Activated B cell treated with CpG ODN at 0.5 μM for 24 hours (primary cell): ENCODE measurements at regions not wholly inside any gene's neighbourhood (a gene's known extent, or its start where the extent isn't known, plus 50 kb on each side); places are given as distances from the start of the nearest gene placed in this dataset.
"Not testable (repeated sequence)": the region's sequence is repeated elsewhere in the genome, so short reads cannot be mapped to it uniquely, and the experiment has no call there.

Source experiments
- ATAC-seq: fragments of 200-7000 bp; cut with Tn5 transposase; one replicate; pipeline ENCODE4 v1.10.0; 2021; ENCODE audit warnings: low read depth, mild to moderate bottlenecking, moderate library complexity
- CTCF ChIA-PET: fragments of 350-600 bp; sonication (Branson Sonifier 250); formaldehyde crosslinking; loops from one replicate; lab custom pipeline; 2021; ENCODE audit warnings: antibody characterized with exemption; lab: Charles Lee
- POLR2A ChIA-PET: fragments of 350-600 bp; sonication (Branson Sonifier 250); formaldehyde crosslinking; loops from one replicate; lab custom pipeline; 2021; ENCODE audit warnings: antibody characterized with exemption; lab: Charles Lee
- DNase-seq: peaks from one replicate; pipeline ENCODE4 v3.0.0; 2022
- H3K27ac Mint-ChIP-seq: one replicate; pipeline ENCODE4 v1.8.0; 2020; ENCODE audit warnings: mixed read lengths
- H3K27me3 Mint-ChIP-seq: one replicate; pipeline ENCODE4 v1.8.0; 2021; ENCODE audit warnings: mixed read lengths
- H3K36me3 Mint-ChIP-seq: one replicate; pipeline ENCODE4 v1.8.0; 2021; ENCODE audit warnings: low read depth, mixed read lengths
- H3K4me1 Mint-ChIP-seq: one replicate; pipeline ENCODE4 v1.8.0; 2021; ENCODE audit warnings: mixed read lengths
- H3K4me3 Mint-ChIP-seq: one replicate; pipeline ENCODE4 v1.8.0; 2020; ENCODE audit warnings: mild to moderate bottlenecking, mixed read lengths
- H3K9me3 Mint-ChIP-seq: one replicate; pipeline ENCODE4 v1.8.0; 2020; ENCODE audit warnings: mixed read lengths
- CTCF ChIP-seq: fragments of 200-600 bp; IDR thresholded peaks from one replicate; pipeline ENCODE4 v1.8.0; 2022; ENCODE audit warnings: antibody characterized with exemption, mild to moderate bottlenecking
- intact Hi-C: fragments of 100-400 bp; cut with micrococcal nuclease; formaldehyde crosslinking; loops from one replicate; pipeline ENCODE4 v1.15.1; 2024

GRCh38 chrX:129361576-129361975, 161.7 kb downstream of the SMARCA1 start:
- Mint-ChIP-seq H3K9me3 (no peaks in the 10 kb centered on the region), H3K4me1 (no peaks in the 10 kb centered on the region), H3K27ac (no peak overlapping the region), H3K4me3 (no peak overlapping the region), H3K27me3 (no peaks in the 10 kb centered on the region), H3K36me3 (no peaks in the 10 kb centered on the region)
- DNase-seq (no peak), ATAC-seq (no peak)
- TF ChIP-seq CTCF, result no peak
- ChIA-PET POLR2A (no interaction called here), CTCF (no interaction called here)
- intact Hi-C loops, result no loop called here

DNA sequence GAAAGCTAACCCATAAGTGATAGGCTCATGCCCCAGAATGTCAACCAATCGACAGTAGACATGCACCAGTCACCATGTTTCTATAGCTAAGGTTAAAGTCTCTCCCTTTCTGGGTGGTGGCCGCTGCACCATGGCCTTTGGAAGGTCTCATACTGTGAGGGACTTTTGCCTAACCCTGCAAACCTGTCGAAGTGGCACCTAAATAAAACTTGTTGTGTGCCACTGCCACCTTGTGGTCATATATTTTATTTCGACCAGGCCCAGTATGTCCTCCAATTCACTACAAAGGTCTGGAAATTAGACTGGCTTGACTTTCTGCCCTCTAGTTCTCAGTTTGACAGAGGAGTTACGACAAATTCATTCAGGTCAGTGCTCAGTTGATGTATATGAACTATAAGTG, 163.1 kb downstream of the SMARCA1 start:
- intact Hi-C loops, result no loop called here
- no peaks in the 10 kb centered on the region for H3K4me1 Mint-ChIP-seq
- ChIA-PET POLR2A (no interaction called here), CTCF (no interaction called here)
- no peaks in the 10 kb centered on the region for H3K36me3 Mint-ChIP-seq
- H3K4me3 Mint-ChIP-seq, result no peak overlapping the region
- H3K27me3 Mint-ChIP-seq, result no peaks in the 10 kb centered on the region
- H3K9me3 Mint-ChIP-seq, result no peaks in the 10 kb centered on the region
- H3K27ac Mint-ChIP-seq, result no peak overlapping the region
- DNase-seq (no peak), ATAC-seq (no peak)
- TF ChIP-seq CTCF, result no peak

DNA sequence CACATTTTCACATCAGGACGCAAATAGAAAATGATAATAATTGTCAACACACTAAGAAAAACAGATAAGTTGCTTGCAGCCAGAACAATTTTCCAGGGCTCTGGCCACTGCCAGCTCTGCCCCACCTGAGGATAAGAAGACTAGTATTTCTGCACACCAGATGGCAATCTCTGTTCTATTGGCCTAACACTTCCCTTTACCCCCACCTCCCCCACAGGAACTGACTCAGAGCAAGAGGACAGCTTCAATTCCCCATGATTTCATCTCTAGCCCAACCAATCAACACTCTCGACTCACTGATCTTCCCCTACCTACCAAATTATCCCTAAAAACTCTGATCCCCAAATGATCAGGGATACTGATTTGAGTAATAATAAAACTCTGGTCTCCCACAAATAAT, 164.0 kb downstream of the SMARCA1 start:
- H3K36me3 Mint-ChIP-seq, result no peaks in the 10 kb centered on the region
- no peak for TF ChIP-seq CTCF
- ChIA-PET CTCF (no interaction called here), POLR2A (no interaction called here)
- H3K27ac Mint-ChIP-seq, result no peak overlapping the region
- H3K27me3 Mint-ChIP-seq, result no peaks in the 10 kb centered on the region
- H3K4me3 Mint-ChIP-seq, result no peak overlapping the region
- intact Hi-C loops, result no loop called here
- ATAC-seq (no peak), DNase-seq (no peak)
- no peaks in the 10 kb centered on the region for H3K4me1 Mint-ChIP-seq
- no peaks in the 10 kb centered on the region for H3K9me3 Mint-ChIP-seq

DNA sequence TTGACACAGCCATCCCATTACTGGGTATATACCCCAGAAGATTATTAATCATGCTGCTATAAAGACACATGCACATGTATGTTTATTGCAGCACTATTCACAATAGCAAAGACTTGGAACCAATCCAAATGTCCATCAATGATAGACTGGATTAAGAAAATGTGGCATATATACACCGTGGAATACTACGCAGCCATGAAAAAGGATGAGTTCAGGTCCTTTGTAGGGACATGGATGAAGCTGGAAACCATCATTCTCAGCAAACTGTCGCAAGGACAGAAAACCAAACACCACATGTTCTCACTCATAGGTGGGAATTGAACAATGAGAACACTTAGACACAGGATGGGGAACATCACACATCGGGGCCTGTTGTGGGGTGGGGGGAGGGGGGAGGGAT, 165.9 kb downstream of the SMARCA1 start:
- H3K36me3 Mint-ChIP-seq, ATAC-seq, POLR2A ChIA-PET, CTCF ChIA-PET, H3K4me3 Mint-ChIP-seq, DNase-seq, H3K27me3 Mint-ChIP-seq, intact Hi-C loops, H3K9me3 Mint-ChIP-seq, H3K4me1 Mint-ChIP-seq, H3K27ac Mint-ChIP-seq: not testable (repeated sequence)

- no peak for TF ChIP-seq CTCF
- Mint-ChIP-seq H3K36me3 (no peaks in the 10 kb centered on the region), H3K4me3 (no peak overlapping the region), H3K27ac (no peak overlapping the region), H3K9me3 (peaks cover 2% of the 10 kb centered on the region), H3K27me3 (peaks cover 2% of the 10 kb centered on the region), H3K4me1 (no peaks in the 10 kb centered on the region)
- CTCF ChIA-PET, result no interaction called here
- POLR2A ChIA-PET, result no interaction called here
- intact Hi-C loops, result no loop called here
- DNase-seq (no peak), ATAC-seq (no peak)
Observed at GRCh38 chrX:129347291-129347690, 176.0 kb downstream of the SMARCA1 start.

- intact Hi-C loops, result no loop called here
- Mint-ChIP-seq H3K27me3 (peaks cover 2% of the 10 kb centered on the region), H3K36me3 (no peaks in the 10 kb centered on the region), H3K27ac (no peak overlapping the region), H3K9me3 (peaks cover 2% of the 10 kb centered on the region), H3K4me3 (no peak overlapping the region), H3K4me1 (no peaks in the 10 kb centered on the region)
- TF ChIP-seq CTCF, result no peak
- ChIA-PET CTCF (no interaction called here), POLR2A (no interaction called here)
- ATAC-seq (no peak), DNase-seq (no peak)
Observed at GRCh38 chrX:129346574-129346973, 176.7 kb downstream of the SMARCA1 start.

- H3K4me3 Mint-ChIP-seq, H3K36me3 Mint-ChIP-seq, H3K27ac Mint-ChIP-seq, CTCF ChIA-PET, POLR2A ChIA-PET, H3K27me3 Mint-ChIP-seq, DNase-seq, H3K4me1 Mint-ChIP-seq, H3K9me3 Mint-ChIP-seq, ATAC-seq, intact Hi-C loops: not testable (repeated sequence)
Observed at GRCh38 chrX:129337264-129337663, 186.0 kb downstream of the SMARCA1 start.
